ENCODE measurements at regions not wholly inside any gene's neighbourhood (a gene's known extent, or its start where the extent isn't known, plus 50 kb on each side); places are given as distances from the start of the nearest gene placed in this dataset.

- TF ChIP-seq, protein P1, sequence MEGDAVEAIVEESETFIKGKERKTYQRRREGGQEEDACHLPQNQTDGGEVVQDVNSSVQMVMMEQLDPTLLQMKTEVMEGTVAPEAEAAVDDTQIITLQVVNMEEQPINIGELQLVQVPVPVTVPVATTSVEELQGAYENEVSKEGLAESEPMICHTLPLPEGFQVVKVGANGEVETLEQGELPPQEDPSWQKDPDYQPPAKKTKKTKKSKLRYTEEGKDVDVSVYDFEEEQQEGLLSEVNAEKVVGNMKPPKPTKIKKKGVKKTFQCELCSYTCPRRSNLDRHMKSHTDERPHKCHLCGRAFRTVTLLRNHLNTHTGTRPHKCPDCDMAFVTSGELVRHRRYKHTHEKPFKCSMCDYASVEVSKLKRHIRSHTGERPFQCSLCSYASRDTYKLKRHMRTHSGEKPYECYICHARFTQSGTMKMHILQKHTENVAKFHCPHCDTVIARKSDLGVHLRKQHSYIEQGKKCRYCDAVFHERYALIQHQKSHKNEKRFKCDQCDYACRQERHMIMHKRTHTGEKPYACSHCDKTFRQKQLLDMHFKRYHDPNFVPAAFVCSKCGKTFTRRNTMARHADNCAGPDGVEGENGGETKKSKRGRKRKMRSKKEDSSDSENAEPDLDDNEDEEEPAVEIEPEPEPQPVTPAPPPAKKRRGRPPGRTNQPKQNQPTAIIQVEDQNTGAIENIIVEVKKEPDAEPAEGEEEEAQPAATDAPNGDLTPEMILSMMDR (IDR thresholded peaks at IDR 0.05): no peak
- TF ChIP-seq POLR2A (IDR thresholded peaks at IDR 0.05): no peak
Observed at GRCh38 chr7:52026140-52026539, 709.5 kb upstream of the COBL start.

All from testis (tissue), 2 donors.